H9 (cell line): ENCODE measurements at regions not wholly inside any gene's neighbourhood (a gene's known extent, or its start where the extent isn't known, plus 50 kb on each side); places are given as distances from the start of the nearest gene placed in this dataset.

ENCODE experiments used
- DNase-seq: peaks from one replicate; pipeline ENCODE4 v3.0.0-alpha.2; 2017
- H2AFZ ChIP-seq: one replicate; pipeline ENCODE4 v1.6.1; 2013; ENCODE audit warnings: mild to moderate bottlenecking, low read length, control low read depth, moderate library complexity
- H2AK5ac ChIP-seq: 2 replicates; pipeline ENCODE4 v1.6.1; 2013; ENCODE audit warnings: low read length, control low read depth, mixed read lengths; ENCODE audit not compliant: insufficient read length
- H2BK120ac ChIP-seq: one replicate; pipeline ENCODE4 v1.6.1; 2013; ENCODE audit warnings: low read depth, mild to moderate bottlenecking, low read length, control low read depth, inconsistent platforms; ENCODE audit not compliant: poor library complexity, severe bottlenecking
- H2BK12ac ChIP-seq: 2 replicates; pipeline ENCODE4 v1.6.1; 2013; ENCODE audit warnings: low read length, control low read depth, mixed read lengths, low read depth; ENCODE audit not compliant: insufficient read length
- H2BK15ac ChIP-seq: 2 replicates; pipeline ENCODE4 v1.6.1; 2013; ENCODE audit warnings: low read depth, low read length, control low read depth
- H2BK20ac ChIP-seq: one replicate; pipeline ENCODE4 v1.6.1; 2013; ENCODE audit warnings: low read depth, mild to moderate bottlenecking, low read length, control low read depth, inconsistent platforms; ENCODE audit not compliant: poor library complexity, severe bottlenecking
- H2BK5ac ChIP-seq: 2 replicates; pipeline ENCODE4 v1.6.1; 2013; ENCODE audit warnings: low read length, control low read depth, mixed read lengths; ENCODE audit not compliant: insufficient read length
- H3K14ac ChIP-seq: 2 replicates; pipeline ENCODE4 v1.6.1; 2013; ENCODE audit warnings: low read length, control low read depth; ENCODE audit not compliant: insufficient read depth
- H3K18ac ChIP-seq: 2 replicates; pipeline ENCODE4 v1.6.1; 2013; ENCODE audit warnings: low read depth, mild to moderate bottlenecking, mixed read lengths, low read length, control low read depth; ENCODE audit not compliant: insufficient read length
- H3K23ac ChIP-seq: 2 replicates; pipeline ENCODE4 v1.6.1; 2013; ENCODE audit warnings: low read length, control low read depth, mixed read lengths, low read depth; ENCODE audit not compliant: insufficient read length
- H3K23me2 ChIP-seq: 2 replicates; pipeline ENCODE4 v1.6.1; 2013; ENCODE audit warnings: low read depth, mild to moderate bottlenecking, mixed read lengths, low read length, control low read depth; ENCODE audit not compliant: insufficient read length, poor library complexity, severe bottlenecking
- H3K27ac ChIP-seq: 2 replicates; pipeline ENCODE4 v1.5.1; 2013; ENCODE audit warnings: low read length, control low read depth, mixed read lengths, low read depth; ENCODE audit not compliant: insufficient read length
- H3K27me3 ChIP-seq: 2 replicates; pipeline ENCODE4 v1.6.1; 2013; ENCODE audit warnings: low read length, control low read depth, inconsistent platforms; ENCODE audit not compliant: insufficient read depth
- H3K4ac ChIP-seq: 2 replicates; pipeline ENCODE4 v1.6.1; 2013; ENCODE audit warnings: low read depth, mild to moderate bottlenecking, control low read depth, inconsistent platforms, low read length, moderate library complexity
- H3K4me1 ChIP-seq: 2 replicates; pipeline ENCODE4 v1.6.1; 2013; ENCODE audit warnings: low read length, control low read depth, inconsistent platforms; ENCODE audit not compliant: insufficient read depth
- H3K4me2 ChIP-seq: 2 replicates; pipeline ENCODE4 v1.6.1; 2013; ENCODE audit warnings: low read length, control low read depth, mixed read lengths; ENCODE audit not compliant: insufficient read length, insufficient read depth
- H3K56ac ChIP-seq: 2 replicates; pipeline ENCODE4 v1.6.1; 2013; ENCODE audit warnings: low read depth, mild to moderate bottlenecking, mixed read lengths, low read length, control low read depth; ENCODE audit not compliant: insufficient read length
- H3K79me1 ChIP-seq: 2 replicates; pipeline ENCODE4 v1.6.1; 2013; ENCODE audit warnings: low read depth, mild to moderate bottlenecking, moderate library complexity, low read length, control low read depth, inconsistent platforms; ENCODE audit not compliant: insufficient read depth, poor library complexity, severe bottlenecking
- H3K79me2 ChIP-seq: 2 replicates; pipeline ENCODE4 v1.6.1; 2013; ENCODE audit warnings: low read length, control low read depth, inconsistent platforms; ENCODE audit not compliant: insufficient read depth
- H3K9ac ChIP-seq: 2 replicates; pipeline ENCODE4 v1.6.1; 2013; ENCODE audit warnings: low read length, control low read depth, mixed read lengths; ENCODE audit not compliant: insufficient read length; ENCODE audit errors: extremely low read depth
- H3K9me3 ChIP-seq: one replicate; pipeline ENCODE4 v1.6.1; 2013; ENCODE audit warnings: low read depth, low read length, inconsistent platforms; ENCODE audit not compliant: control insufficient read depth
- H3T11ph ChIP-seq: one replicate; pipeline ENCODE4 v1.6.1; 2013; ENCODE audit warnings: mild to moderate bottlenecking, low read length, control low read depth, inconsistent platforms
- H4K20me1 ChIP-seq: one replicate; pipeline ENCODE4 v1.6.1; 2013; ENCODE audit not compliant: control insufficient read depth, insufficient read length, insufficient read depth
- H4K5ac ChIP-seq: 2 replicates; pipeline ENCODE4 v1.6.1; 2013; ENCODE audit warnings: low read depth, mild to moderate bottlenecking, mixed read lengths, low read length, control low read depth; ENCODE audit not compliant: insufficient read length
- H4K8ac ChIP-seq: replicated peaks from 2 replicates; pipeline ENCODE4 v1.6.1; 2013; ENCODE audit warnings: low read length, control low read depth, mixed read lengths, low read depth; ENCODE audit not compliant: insufficient read length
- H4K91ac ChIP-seq: 2 replicates; pipeline ENCODE4 v1.6.1; 2013; ENCODE audit warnings: low read depth, mild to moderate bottlenecking, moderate library complexity, mixed read lengths, low read length, control low read depth; ENCODE audit not compliant: insufficient read length
- H3K27ac Mint-ChIP-seq, 3 experiments: 2 replicates in 2 of 3; 3 replicates in 1 of 3; pipeline ENCODE4 v1.8.0; 2020 to 2021; ENCODE audit warnings: mixed read lengths in 3 of 3, mild to moderate bottlenecking in 1 of 3, moderate library complexity in 1 of 3
- H3K27me3 Mint-ChIP-seq: 2 replicates; pipeline ENCODE4 v1.8.0; 2021; ENCODE audit warnings: low read depth, mild to moderate bottlenecking, moderate library complexity, mixed read lengths
- H3K36me3 Mint-ChIP-seq, 3 experiments: 2 replicates in 2 of 3; 3 replicates in 1 of 3; pipeline ENCODE4 v1.8.0; 2020 to 2021; ENCODE audit warnings: low read depth in 3 of 3, mixed read lengths in 3 of 3; ENCODE audit not compliant: insufficient read depth in 1 of 3
- H3K4me1 Mint-ChIP-seq, 2 experiments: 2 replicates each; pipeline ENCODE4 v1.8.0; 2020; ENCODE audit warnings: mixed read lengths in 2 of 2
- H3K4me3 Mint-ChIP-seq, 2 experiments: 2 replicates in 1 of 2; 3 replicates in 1 of 2; pipeline ENCODE4 v1.8.0; 2020 to 2021; ENCODE audit warnings: mild to moderate bottlenecking in 2 of 2, mixed read lengths in 2 of 2, moderate library complexity in 1 of 2
- H3K9me3 Mint-ChIP-seq, 2 experiments: 2 replicates in 1 of 2; 3 replicates in 1 of 2; pipeline ENCODE4 v1.8.0; 2020; ENCODE audit warnings: mild to moderate bottlenecking in 2 of 2, mixed read lengths in 2 of 2, moderate library complexity in 1 of 2
- WGBS: extraction: QIAGEN DNeasy Blood & Tissue Kit; methylation state at CpG from one replicate; pipeline ENCODE4 v1.1.7; 2013; ENCODE audit warnings: missing lambda C conversion rate, low lambda C conversion rate, mixed read lengths; ENCODE audit not compliant: insufficient read length; ENCODE audit errors: extremely low coverage; 5-methylcytosine and 5-hydroxymethylcytosine counted together
- TF ChIP-seq, protein P1 (sequence below): fragments of 200-600 bp; sonication (generic); conservative IDR thresholded peaks from 3 replicates; pipeline ENCODE4 v1.8.0; 2021; ENCODE audit warnings: antibody characterized with exemption, mild to moderate bottlenecking

DNA sequence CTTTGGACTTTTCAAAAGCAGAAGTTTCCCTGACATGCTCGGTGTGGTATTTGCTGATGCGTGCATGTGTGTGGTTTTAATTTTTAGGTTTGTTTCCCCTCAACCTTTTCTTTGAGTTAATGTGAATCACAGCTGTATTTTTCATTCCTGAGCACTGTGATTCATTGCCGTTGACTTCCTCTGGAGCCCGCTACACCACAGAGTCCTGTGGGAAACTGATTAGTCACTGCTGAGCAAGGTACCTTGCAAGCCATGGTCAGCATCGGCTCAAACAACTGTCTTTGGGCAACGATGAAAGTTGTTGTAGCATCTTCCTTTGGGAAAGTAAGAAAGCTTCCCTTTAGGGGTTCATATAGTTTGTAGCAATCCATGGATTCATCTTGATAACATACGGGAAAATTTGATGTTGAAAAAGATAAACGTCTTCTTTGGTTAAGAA lies 57.5 kb downstream of the RIN2 start:
- no peak overlapping the region for H3K4me3 Mint-ChIP-seq
- WGBS: no CpG with 5 or more reads among the region's 8 CpGs

More for the DNA sequence above, 57.5 kb downstream of the RIN2 start:
- Mint-ChIP-seq H3K9me3 (no peaks in the 10 kb centered on the region), H3K27ac (peak overlapping the region; percentile 42 to 93 (median 63); a peak in 4 of 7 replicates), H3K4me1 (peaks cover 4% of the 10 kb centered on the region in 2 experiments), H3K36me3 (no peaks in the 10 kb centered on the region), H3K27me3 (no peaks in the 10 kb centered on the region; the same call in 1 of the 2 replicates)
- no peak overlapping the region for H3K4me2 ChIP-seq
- no peak overlapping the region for H3K4ac ChIP-seq
- H2BK120ac ChIP-seq: no peak overlapping the region
- DNase-seq: no peak
- H3K23me2 ChIP-seq: no peaks in the 10 kb centered on the region
- H2BK20ac ChIP-seq: no peak overlapping the region
- 0 out of 2 replicates have a peak, but pooled peaks cover 2% of the 10 kb centered on the region for H3K79me2 ChIP-seq
- no peak overlapping the region for H3T11ph ChIP-seq
- H3K27ac ChIP-seq: no peak overlapping the region
- no peak overlapping the region for H2AK5ac ChIP-seq
- TF ChIP-seq, protein P1, sequence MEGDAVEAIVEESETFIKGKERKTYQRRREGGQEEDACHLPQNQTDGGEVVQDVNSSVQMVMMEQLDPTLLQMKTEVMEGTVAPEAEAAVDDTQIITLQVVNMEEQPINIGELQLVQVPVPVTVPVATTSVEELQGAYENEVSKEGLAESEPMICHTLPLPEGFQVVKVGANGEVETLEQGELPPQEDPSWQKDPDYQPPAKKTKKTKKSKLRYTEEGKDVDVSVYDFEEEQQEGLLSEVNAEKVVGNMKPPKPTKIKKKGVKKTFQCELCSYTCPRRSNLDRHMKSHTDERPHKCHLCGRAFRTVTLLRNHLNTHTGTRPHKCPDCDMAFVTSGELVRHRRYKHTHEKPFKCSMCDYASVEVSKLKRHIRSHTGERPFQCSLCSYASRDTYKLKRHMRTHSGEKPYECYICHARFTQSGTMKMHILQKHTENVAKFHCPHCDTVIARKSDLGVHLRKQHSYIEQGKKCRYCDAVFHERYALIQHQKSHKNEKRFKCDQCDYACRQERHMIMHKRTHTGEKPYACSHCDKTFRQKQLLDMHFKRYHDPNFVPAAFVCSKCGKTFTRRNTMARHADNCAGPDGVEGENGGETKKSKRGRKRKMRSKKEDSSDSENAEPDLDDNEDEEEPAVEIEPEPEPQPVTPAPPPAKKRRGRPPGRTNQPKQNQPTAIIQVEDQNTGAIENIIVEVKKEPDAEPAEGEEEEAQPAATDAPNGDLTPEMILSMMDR: no peak
- no peak overlapping the region for H2BK12ac ChIP-seq
- H3K14ac ChIP-seq: no peak overlapping the region
- no peak overlapping the region for H3K56ac ChIP-seq
- no peak overlapping the region for H3K23ac ChIP-seq
- H4K20me1 ChIP-seq: no peaks in the 10 kb centered on the region
- H3K4me1 ChIP-seq: no peaks in the 10 kb centered on the region
- no peaks in the 10 kb centered on the region for H3K9me3 ChIP-seq
- no peaks in the 10 kb centered on the region for H3K79me1 ChIP-seq
- H2BK5ac ChIP-seq: no peak overlapping the region
- no peak overlapping the region for H3K18ac ChIP-seq
- H4K91ac ChIP-seq: no peak overlapping the region
- no peaks in the 10 kb centered on the region for H3K27me3 ChIP-seq
- H2BK15ac ChIP-seq: no peak overlapping the region
- no peak overlapping the region for H3K9ac ChIP-seq
- no peak overlapping the region for H2AFZ ChIP-seq
- H4K5ac ChIP-seq: no peak overlapping the region
- H4K8ac ChIP-seq: no peak overlapping the region
